OCI-LY3 (cell line): ENCODE measurements at regions not wholly inside any gene's neighbourhood (a gene's known extent, or its start where the extent isn't known, plus 50 kb on each side); places are given as distances from the start of the nearest gene placed in this dataset.

ENCODE experiments used
- H2AFZ ChIP-seq: fragments of 200-600, 300-600 bp; shearing (Covaris generic); 2 replicates; pipeline ENCODE4 v1.6.0; 2014; ENCODE audit warnings: antibody characterized with exemption, low read depth, low read length
- H3K27ac ChIP-seq: fragments of 200-600, 300-600 bp; sonication (generic); 2 replicates; pipeline ENCODE4 v1.5.1; 2014; ENCODE audit warnings: mild to moderate bottlenecking, low read length, moderate library complexity, mixed read lengths
- H3K27me3 ChIP-seq: fragments of 200-600, 300-600 bp; sonication (generic); 2 replicates; pipeline ENCODE4 v1.6.1; 2014; ENCODE audit warnings: low read depth, low read length, mixed read lengths
- H3K36me3 ChIP-seq: fragments of 200-600, 300-600 bp; sonication (generic); replicated peaks from 2 replicates; pipeline ENCODE3; 2014; ENCODE audit warnings: low read depth, low read length, mixed read lengths
- H3K4me1 ChIP-seq: fragments of 300-600, 200-600 bp; sonication (generic); 2 replicates; pipeline ENCODE4 v1.6.1; 2014; ENCODE audit warnings: low read length, mixed read lengths
- H3K4me2 ChIP-seq: fragments of 200-600, 300-600 bp; sonication (generic); 2 replicates; pipeline ENCODE4 v1.6.1; 2014; ENCODE audit warnings: low read length, mixed read lengths
- H3K4me3 ChIP-seq: fragments of 300-600, 200-600 bp; sonication (generic); 2 replicates; pipeline ENCODE4 v1.5.1; 2014; ENCODE audit warnings: antibody characterized with exemption, mild to moderate bottlenecking, low read length, moderate library complexity
- H3K79me2 ChIP-seq: fragments of 300-600, 200-600 bp; shearing (Covaris generic); 2 replicates; pipeline ENCODE4 v1.6.1; 2014; ENCODE audit warnings: mild to moderate bottlenecking, low read length, mixed read lengths
- H3K9ac ChIP-seq: fragments of 300-600, 200-600 bp; shearing (Covaris generic); 2 replicates; pipeline ENCODE4 v1.6.0; 2014; ENCODE audit warnings: mild to moderate bottlenecking, low read length, moderate library complexity
- H3K9me3 ChIP-seq: fragments of 200-600, 300-600 bp; shearing (Covaris generic); 2 replicates; pipeline ENCODE4 v1.6.1; 2014; ENCODE audit warnings: low read length, mixed read lengths; ENCODE audit not compliant: insufficient read depth
- H4K20me1 ChIP-seq: fragments of 200-600, 300-600 bp; sonication (generic); 2 replicates; pipeline ENCODE4 v1.6.1; 2016; ENCODE audit warnings: low read length, mixed read lengths; ENCODE audit not compliant: insufficient read depth
- CTCF ChIP-seq: fragments of 200-600, 300-600 bp; sonication (generic); IDR thresholded peaks from 2 replicates; pipeline ENCODE4 v1.5.1; 2014; ENCODE audit warnings: antibody characterized with exemption, low read length, low read depth
- EZH2phosphoT487 ChIP-seq: fragments of 200-600 bp; shearing (Covaris generic); IDR thresholded peaks from 2 replicates; pipeline ENCODE4 v1.6.1; 2018; ENCODE audit warnings: antibody characterized with exemption, mixed run types, low read depth

- peaks cover 16% of the 10 kb centered on the region for H3K4me1 ChIP-seq
These were observed 168.6 kb upstream of the IGFBP7 start for GRCh38 chr4:57278780-57279179.

DNA sequence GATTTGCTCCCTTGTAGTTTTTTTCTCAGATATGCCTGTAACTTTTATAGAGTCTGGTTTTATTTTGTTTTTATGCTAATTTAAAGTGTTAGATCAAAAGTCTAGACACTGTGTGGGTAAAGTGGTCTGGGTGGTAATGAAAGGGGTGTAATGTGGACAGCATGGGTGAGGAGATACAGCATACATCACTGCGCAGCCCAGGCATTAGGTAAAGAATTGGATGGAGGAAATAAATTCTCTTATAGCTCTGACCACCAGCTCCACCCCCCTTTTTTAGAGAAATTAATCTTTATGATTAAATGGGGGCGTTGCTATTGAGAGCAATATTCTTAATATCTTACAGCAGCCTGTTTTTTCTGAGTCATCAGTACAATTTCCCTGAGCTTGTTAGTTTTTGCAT lies 163.9 kb upstream of the IGFBP7 start:
- H3K4me3 ChIP-seq, result no peak overlapping the region
- H3K27ac ChIP-seq, result no peak overlapping the region
- no peaks in the 10 kb centered on the region for H3K36me3 ChIP-seq
- H2AFZ ChIP-seq, result no peak overlapping the region
- no peaks in the 10 kb centered on the region for H4K20me1 ChIP-seq
- no peaks in the 10 kb centered on the region for H3K79me2 ChIP-seq
- no peak overlapping the region for H3K9ac ChIP-seq
- no peak for TF ChIP-seq EZH2phosphoT487
- TF ChIP-seq CTCF, result no peak
- H3K4me2 ChIP-seq, result no peak overlapping the region
- H3K4me1 ChIP-seq, result no peaks in the 10 kb centered on the region
- no peaks in the 10 kb centered on the region for H3K9me3 ChIP-seq
- H3K27me3 ChIP-seq, result no peaks in the 10 kb centered on the region

More at GRCh38 chr4:57278780-57279179, 168.6 kb upstream of the IGFBP7 start:
- H3K9me3 ChIP-seq, result no peaks in the 10 kb centered on the region
- no peak for TF ChIP-seq EZH2phosphoT487
- TF ChIP-seq CTCF, result no peak
- no peaks in the 10 kb centered on the region for H3K79me2 ChIP-seq
- H3K4me2 ChIP-seq, result no peak overlapping the region
- H3K9ac ChIP-seq, result no peak overlapping the region
- H3K27me3 ChIP-seq, result no peaks in the 10 kb centered on the region
- H3K4me3 ChIP-seq, result no peak overlapping the region
- H3K36me3 ChIP-seq, result no peaks in the 10 kb centered on the region
- no peak overlapping the region for H2AFZ ChIP-seq
- H4K20me1 ChIP-seq, result no peaks in the 10 kb centered on the region
- no peak overlapping the region for H3K27ac ChIP-seq

GRCh38 chr4:57270346-57270745 lies 160.2 kb upstream of the IGFBP7 start:
- TF ChIP-seq CTCF, result no peak
- no peak for TF ChIP-seq EZH2phosphoT487
- H3K9ac ChIP-seq, result no peak overlapping the region
- H3K9me3 ChIP-seq, result no peaks in the 10 kb centered on the region
- no peaks in the 10 kb centered on the region for H4K20me1 ChIP-seq
- H3K4me3 ChIP-seq, result no peak overlapping the region
- H2AFZ ChIP-seq, result no peak overlapping the region
- no peaks in the 10 kb centered on the region for H3K36me3 ChIP-seq
- H3K4me1 ChIP-seq, result no peaks in the 10 kb centered on the region
- H3K79me2 ChIP-seq, result no peaks in the 10 kb centered on the region
- no peaks in the 10 kb centered on the region for H3K27me3 ChIP-seq
- no peak overlapping the region for H3K4me2 ChIP-seq
- no peak overlapping the region for H3K27ac ChIP-seq

DNA sequence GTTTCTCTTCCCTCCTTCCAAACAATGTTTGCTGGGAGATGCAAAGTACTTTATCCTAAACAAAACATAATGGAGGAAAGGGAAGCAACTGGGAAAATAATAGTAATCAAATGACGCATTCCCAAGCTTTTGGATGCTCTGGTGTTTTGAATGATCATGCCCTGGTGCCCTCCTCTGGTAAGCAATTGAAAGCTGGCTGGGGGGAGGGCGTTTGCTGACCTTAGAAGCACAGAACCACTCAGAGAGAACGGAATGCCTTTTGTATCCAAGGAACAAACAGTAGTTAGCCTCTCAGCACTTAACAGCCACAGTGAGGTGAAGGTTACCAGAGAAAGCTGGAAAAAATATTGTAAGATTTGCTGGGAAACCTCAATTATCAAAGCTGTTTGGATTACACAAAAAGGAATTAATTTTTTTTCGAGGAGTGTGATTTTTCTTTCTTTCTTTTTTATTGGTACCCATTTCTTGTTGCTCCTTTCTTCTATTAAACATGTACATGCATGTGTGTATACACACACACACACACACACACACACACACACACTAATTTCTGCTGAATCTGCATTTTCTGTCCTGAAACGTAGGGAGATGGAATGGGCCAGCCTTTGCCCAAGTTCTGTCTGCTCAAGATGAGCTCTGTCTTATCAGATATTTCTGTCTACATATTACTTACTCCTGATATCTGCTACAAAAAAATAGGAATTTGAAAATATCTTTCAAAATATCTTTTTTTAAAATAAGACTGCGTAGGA lies 155.8 kb upstream of the IGFBP7 start:
- no peaks in the 10 kb centered on the region for H3K79me2 ChIP-seq
- no peak overlapping the region for H3K4me3 ChIP-seq
- no peaks in the 10 kb centered on the region for H4K20me1 ChIP-seq
- no peaks in the 10 kb centered on the region for H3K27me3 ChIP-seq
- no peaks in the 10 kb centered on the region for H3K4me1 ChIP-seq
- no peaks in the 10 kb centered on the region for H3K9me3 ChIP-seq
- H3K27ac ChIP-seq, result no peak overlapping the region
- no peak overlapping the region for H3K4me2 ChIP-seq
- H2AFZ ChIP-seq, result no peak overlapping the region
- H3K36me3 ChIP-seq, result no peaks in the 10 kb centered on the region
- TF ChIP-seq EZH2phosphoT487 (no peak), CTCF (no peak)
- no peak overlapping the region for H3K9ac ChIP-seq
